IPS-NIHi11 (cell line): ENCODE measurements at regions not wholly inside any gene's neighbourhood (a gene's known extent, or its start where the extent isn't known, plus 50 kb on each side); places are given as distances from the start of the nearest gene placed in this dataset.
"Not testable (repeated sequence)": the region's sequence is repeated elsewhere in the genome, so short reads cannot be mapped to it uniquely, and the experiment has no call there.

Experiments used
- DNase-seq: peaks from one replicate; pipeline ENCODE4 v3.0.0; 2012; ENCODE audit warnings: mixed read lengths, low spot score

DNA sequence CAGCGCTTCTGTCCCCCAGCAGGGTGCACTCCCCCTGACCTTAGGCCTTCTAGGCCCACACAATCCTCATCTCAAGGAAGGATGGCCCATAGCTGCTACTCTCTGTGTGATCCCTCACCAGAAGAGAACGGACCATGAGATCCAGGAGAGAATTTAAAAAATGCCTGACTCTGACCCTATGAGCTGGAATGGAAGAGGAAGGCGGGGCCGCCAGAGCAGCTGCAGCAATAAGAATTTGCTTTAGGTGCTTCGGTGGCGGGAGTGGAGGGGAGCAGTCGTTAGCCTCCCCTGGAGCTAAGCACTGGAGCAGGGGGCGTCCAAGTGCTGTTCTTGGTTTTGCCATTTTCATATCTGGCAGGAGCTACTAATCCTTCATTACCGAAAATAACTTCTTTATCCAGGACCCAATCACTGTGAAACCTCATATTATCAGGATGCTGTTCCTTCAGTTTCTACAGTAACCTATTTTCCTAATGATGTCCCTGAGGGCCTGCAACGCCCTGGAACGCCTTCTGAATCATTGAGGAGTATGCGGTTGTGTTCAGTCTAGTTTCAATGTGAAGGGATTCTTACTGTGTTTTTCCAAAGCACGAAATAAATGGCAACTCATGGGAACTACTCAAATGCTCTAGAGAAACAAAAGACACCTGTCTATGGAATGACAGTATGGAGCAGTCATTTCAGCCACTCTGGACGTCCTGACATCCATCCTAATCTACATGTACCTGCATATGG lies 105.1 kb upstream of the SIX2 start:
- no peak for DNase-seq

DNA sequence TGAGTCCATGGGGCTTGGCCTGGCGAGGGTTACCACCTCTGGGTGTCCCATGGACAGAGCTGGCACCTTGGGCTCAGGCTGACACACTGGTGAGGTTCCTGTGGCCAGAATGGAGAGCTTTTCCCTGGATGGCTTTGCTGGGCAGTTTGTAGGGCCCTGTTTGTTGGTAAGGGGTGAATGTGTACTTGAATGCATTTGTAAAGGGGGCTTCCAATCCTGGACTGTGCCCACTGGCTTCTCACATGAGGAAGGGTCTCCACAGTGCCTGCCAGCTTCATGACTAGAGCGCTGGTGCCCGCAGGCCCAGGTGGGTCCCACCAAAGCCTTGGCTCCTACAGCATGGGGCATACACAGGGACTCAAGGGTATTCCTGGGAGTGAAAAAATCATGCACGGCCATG lies 103.5 kb upstream of the SIX2 start:
- no peak for DNase-seq

DNA sequence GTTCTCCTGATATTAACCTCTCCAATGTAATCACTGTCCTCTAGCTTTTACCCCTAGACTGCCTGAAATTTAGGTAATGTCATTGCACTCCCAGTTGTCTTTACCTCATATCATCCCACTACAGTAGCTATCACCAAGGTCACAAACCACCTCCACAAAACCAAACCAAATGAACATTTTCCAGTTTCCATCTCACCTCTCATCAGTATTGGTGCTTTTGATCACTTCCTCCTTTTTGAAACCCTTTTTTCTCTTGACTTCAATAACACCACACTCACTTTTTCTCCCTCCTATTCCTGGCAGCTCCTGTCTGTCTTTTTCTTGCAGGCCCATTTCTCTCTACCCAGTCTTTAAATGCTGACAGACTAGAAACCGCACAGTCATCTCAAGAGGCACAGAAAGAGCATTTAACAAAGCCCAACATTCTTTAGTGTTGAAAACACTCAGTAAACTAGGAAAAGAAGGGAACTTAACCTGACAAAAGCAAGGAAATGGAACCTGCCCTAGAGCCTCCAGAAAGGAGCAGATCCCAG lies 95.9 kb upstream of the SIX2 start:
- DNase-seq: no peak

DNA sequence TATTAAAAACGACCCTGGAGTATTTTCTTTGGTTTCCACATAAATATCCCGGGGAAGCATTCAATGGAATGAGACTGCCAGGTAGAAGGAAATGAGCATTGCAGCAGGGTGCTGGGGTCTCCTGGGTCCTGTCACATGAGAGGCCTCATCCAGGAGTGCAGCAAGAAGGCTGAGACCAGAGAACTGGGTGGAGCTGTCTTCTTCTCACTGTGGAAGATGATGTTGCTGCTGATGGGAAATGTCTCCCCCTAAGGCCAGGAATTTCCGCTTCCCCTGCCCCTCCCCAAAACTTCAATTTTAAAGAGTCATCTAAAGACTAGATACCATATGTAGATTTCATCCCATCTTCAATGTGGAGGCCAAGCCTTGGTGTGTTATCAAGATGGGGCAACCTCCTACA lies 95.2 kb upstream of the SIX2 start:
- DNase-seq: no peak

DNA sequence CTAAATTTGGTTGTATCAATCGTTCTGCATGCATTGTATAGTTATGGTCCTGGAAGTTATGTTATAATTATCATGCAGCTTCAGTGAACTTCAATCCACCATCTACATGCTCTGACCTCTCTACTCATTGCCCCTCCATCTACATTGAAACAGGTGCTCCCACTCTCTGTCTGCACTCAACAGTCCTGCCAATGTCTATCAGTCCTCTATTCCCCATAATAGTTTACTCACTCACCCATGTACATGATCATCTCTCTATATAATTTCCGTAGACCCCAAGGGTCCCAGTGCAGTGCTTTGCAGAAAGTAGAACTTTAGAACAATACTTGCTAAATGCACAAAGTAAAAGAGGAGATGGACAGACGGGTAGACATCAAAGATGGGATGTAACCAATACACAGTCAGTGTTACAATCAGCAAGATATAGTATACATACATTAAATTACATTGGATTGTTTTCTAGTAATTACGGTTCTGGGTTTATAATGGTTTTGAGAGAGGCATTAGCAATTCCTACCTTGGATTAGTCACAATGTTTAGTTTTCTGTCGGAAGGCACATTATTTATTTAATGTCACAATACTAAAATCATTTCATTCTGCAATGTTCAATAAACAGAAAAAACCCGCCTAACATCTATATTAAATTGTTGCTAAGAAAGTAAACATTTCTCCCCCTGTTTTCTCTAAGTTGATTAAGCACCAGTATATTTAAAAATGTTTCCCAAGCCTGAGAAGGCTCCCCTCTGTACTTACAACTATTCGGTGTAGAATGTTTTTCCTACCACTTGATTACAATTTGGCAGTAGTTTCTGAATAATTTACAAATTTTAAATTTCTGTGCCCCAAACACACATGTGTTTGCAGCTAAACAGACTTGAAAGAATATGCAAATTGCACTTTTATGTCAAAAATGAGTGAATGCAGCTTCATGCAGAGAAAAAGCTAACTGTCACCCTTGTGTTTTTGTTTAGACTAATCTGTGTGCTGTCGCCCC lies 94.4 kb upstream of the SIX2 start:
- DNase-seq: no peak

DNA sequence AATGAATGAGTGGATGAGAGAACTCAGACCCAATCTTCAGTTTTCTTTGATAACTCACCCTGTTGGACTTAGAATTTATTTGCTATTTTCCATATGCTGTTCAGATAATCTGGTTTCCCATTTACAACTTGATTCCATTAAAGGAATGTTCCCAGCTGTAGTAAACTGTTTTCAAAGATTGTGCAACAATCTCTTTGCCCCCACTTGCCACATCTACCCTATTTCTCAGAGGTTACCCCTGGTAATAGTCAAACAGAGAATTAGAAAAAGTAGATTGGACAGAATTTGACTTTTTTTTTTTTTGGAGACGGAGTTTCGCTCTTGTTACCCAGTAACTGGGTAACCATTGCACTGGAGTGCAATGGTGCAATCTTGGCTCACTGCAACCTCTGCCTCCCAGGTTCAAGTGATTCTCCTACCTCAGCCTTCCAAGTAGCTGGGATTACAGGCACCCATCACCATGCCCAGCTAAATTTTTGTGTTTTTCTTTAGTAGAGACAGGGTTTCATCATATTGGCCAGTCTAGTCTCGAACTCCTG lies 93.4 kb upstream of the SIX2 start:
- DNase-seq: no peak

DNA sequence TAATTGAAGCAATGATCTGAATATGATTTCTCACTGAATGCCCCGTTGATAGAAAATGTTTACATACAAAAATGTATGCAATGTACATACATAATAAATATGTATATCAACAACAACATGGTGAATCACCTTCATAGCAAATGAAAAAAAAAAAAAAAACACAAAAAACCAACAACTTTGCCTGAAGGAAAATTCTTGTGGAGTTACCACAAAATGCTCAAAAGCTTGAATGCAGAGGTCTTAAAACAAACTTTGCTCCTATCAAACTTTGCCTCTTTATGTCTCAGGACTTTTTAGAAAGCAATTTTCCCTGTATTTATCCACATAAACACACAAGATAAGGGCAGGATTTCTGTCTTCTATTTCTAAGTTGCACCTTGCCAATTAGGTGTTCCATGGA lies 92.9 kb upstream of the SIX2 start:
- no peak for DNase-seq

DNA sequence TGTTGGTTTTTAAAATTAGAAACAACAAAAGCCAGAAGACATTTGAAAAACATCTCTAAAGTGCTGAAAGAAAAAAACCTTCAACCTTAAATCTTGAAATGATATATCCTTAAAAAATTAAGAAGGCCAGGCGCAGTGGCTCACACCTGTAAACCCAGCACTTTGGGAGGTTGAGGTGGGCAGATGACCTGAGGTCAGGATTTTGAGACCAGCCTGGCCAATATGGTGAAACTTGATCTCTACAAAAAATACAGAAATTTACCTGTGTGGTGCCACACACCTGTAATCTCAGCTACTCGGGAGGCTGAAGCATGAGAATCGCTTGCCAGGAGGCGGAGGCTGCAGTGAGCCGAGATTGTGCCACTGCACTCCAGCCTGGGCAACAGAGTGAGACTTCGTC lies 87.7 kb upstream of the SIX2 start:
- DNase-seq: no peak

DNA sequence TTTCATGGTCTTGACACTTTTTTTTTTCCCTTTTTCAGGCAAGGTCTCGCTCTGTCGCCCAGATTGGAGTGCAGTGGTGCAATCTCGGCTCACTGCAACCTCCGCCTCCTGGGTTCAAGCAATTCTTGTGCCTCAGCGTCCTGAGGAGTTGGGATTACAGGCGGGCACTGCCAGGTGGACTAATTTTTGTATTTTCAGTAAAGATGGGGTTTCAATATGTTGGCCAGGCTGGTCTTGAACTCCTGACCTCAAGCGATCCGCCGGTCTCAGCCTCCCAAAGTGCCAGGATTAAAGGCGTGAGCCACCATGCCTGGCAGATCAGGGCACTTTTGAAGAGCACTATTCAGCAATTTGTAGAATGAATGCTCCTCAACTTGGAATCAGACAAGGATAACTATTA lies 86.8 kb upstream of the SIX2 start:
- DNase-seq: not testable (repeated sequence)

DNA sequence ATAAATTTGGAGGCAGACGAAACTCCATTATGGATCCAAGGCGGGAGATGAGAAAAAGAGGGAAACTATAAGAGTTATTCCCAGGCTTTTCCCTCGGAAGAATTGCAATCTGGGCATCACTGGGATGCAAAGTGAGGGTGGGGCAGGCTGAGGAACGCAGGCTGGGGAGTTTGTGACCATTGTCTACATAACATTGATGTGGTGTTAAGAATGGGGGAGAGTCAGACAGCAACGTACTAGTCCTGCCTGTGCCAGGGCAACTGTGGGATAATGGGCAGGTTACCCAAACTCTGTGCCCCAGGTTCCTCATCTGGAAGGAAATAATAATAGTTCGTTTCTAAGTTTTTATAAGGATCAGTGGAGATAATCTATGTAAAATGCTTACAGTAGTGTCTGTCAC lies 84.4 kb upstream of the SIX2 start:
- no peak for DNase-seq

DNA sequence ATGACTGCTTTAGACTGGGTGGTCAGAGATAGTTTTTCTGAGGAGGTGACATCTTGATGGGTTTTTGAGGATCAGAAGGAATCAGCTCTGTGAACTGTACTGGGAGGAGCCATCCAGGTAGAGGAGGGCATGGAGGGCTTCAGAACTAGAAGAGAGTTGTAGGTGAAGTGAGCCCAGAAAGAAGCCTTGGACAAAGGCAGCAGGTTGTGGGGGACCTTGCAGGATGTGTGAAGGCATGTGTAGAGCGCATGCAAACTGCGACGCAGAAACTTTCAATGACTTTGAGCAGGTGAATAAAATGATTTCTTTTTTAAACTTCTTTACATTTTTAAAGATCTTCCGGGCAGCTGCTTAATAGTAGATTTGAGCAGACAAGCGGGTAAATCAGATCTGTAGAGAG lies 83.9 kb upstream of the SIX2 start:
- DNase-seq: no peak

DNA sequence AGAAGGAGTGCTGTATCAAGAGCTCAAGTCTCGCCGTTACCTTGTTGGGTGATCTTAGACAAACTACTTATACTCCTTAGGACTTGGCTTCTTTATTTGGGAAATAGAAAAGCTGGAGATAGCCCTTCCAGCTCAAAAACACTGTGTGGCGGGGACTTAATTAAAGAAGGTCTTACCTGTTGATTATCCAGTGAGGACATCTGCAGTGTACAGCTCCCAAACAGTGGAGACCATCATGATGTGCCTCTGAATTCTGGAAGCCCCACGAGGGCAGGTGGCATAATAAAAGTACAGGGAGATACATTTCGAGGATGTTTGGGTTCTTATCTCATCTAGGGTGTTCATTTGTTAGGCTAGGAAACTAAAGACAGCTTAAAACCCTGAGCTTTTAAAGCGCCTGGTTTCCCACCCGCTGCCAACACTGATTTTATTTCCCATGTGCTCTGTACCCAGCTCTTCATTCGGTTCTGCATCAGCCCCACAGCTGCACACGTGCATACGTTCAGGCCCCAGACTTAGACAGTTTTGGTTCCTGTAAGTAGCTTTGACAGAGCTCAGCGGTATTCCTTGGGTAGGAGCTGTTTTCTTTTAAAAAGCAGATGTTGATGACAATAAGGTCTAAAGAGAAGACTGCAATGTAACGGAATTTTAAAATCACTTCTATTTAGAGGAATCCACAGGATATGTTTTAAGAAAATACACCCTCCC lies 80.5 kb upstream of the SIX2 start:
- DNase-seq: no peak

DNA sequence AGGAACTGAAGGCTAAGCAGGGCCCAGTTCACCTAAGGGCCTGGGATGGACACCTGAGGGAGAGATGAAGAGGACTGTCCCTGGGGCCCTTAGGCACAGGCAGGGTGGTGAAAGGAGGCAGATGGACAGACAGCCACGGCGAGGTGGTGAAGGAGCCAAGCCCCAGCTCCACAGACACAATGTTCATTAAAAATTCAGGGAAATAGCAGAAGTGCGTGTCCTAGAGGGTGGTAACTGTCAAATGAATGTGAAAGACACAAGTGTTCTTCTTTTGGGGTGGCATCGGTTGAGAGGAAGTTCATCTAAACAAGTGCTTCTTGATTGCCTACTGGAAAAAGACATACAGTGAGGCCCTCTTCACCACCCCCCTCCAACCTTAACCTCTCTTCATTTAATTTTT lies 76.2 kb upstream of the SIX2 start:
- no peak for DNase-seq

DNA sequence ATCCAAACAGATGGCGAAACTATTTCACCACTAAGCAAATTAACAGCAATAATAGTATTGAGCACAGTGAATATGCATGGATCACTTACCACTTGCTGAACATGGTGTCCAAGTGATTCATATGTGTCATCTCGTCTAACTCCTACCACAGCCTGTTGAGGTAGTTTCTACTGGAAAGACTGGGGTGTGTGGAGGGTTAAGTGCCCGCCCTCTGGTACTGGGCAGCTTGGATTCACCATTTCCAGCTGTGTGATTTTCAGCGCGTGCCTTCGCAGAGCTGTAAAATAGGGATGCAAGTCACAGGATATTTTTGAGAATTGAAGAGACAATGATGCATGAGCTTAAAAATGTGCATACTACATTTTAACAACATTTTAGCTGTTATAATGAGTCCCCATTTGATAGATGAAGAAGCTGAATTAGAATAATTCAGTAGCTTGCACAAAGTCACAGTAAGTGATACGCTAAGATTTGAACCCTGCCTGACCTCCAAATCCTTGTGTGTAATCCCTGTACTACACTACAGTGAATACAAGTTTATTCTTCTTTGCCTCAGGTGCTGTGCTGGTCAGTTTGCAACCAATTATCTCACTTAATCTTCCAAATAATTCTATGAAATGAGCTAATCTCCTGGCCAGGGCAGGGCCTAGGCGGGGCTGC lies 75.2 kb upstream of the SIX2 start:
- DNase-seq: no peak

DNA sequence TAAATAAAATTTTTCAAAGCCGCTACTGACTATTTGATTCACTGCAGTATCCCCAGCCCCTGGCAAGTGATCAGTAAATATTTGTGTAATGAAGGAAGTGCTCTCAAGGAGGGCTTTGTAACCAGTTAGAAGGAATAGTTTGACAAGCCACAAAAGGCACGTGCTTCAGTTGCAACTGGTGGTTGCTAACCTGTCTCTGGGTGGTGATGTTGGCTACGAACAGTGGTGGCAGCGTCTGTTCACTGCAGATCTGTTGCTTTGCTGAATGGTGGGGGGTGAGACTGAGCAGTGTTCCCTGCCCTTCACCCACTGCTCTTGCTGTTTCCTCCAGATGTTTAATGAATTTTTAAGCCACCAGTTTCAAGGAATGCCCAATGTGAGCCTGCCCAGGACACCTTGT lies 73.9 kb upstream of the SIX2 start:
- DNase-seq: peak; percentile 26

DNA sequence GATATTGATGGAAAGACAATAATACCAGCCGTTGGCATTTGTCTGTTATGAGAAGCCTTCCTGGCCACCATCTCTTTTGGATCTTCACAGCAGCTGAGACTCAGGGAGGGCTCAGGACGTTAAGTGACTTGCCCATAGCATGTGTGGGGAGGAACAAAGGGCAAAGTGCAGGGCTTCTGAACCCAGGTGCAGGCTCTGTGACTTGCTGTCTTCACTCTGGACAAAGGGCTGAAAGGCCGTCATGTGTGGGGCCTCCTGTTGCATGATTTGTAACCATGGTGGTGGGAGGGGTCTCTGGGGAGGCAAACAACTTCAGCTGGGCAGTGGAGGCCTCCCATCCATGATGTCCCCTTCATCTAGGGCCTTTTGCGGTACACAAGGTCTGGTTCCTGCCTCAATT lies 65.5 kb upstream of the SIX2 start:
- DNase-seq: no peak

DNA sequence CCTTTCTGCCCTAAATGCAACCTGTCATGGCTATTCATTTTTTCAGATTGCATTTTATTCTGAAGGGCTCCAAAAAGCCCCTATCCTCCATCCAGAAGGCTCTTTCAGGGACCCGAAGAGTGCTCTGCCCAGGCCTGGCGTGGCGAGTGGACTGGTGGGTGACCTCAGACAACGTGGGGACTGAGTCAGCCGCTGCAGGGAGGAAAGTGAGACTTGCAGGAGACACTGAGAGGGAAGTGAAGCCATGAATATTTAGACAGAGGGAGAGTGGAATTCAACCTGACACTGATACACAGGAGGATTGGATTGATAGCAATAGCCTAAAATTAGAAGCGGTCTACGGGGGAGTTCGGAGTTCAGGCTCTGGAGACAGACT lies 63.6 kb upstream of the SIX2 start:
- DNase-seq: no peak

DNA sequence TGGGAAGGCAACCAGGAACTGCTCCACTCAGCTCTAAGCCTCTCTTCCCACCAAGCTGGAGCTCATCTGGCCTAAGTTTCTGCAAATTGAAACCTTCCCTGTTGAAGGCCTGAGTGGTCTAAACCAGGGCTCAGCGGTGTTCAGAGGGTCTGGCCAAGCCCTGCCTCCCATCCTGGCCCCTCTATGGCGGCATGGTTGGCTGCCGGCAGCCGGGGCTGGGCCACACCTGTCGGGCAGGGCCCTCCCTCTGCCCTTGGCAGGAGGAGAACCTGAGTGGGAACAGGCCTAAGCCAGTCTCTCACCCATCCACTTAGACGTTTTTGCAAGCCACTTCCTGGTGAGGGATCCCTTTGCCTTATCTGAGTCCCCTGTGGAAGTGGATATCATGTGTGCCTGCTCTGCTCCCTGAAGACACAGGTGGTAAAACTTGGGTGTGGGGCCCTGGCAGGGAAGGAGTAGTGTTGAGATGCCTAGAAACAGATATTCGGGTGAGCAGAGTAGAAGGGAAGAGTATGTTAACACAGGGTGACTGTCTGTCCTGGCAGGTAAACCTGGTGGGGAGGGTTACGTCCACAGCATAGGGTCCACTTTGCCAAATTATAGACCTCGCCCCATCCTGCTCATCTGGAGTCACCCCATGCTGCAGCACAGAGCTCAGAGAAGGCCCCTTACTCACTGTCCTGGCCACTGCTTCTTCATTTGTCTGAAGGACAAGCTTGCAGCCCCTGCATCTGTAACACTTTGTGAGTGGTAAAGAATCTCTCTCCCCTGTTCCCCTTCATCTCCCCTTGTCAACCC lies 63.0 kb upstream of the SIX2 start:
- no peak for DNase-seq

DNA sequence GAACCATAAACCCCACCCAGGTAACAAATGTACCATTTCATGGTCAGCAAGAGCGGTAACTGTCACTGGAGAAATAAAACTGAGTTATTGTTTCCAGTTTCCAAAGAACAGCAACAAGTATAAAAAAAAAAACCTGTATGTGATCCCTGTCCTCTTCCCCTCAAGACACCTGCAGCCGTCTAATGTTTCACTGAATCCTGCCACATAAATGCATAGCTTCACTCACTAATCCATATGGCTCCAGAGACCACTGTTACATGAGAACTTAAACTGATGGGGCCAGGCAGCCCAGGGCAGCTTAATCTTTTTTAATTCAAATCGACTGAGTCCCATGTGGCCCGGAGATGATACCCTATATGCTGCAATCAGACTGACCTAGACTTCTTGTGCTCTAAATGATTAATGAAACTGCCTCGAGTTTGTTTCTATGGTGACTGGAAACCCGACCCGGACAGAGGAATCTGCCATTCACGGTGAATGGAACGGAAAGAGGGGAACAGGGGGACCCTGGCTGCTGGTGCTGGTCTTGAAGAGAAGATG lies 60.9 kb upstream of the SIX2 start:
- DNase-seq: peak; percentile 42

DNA sequence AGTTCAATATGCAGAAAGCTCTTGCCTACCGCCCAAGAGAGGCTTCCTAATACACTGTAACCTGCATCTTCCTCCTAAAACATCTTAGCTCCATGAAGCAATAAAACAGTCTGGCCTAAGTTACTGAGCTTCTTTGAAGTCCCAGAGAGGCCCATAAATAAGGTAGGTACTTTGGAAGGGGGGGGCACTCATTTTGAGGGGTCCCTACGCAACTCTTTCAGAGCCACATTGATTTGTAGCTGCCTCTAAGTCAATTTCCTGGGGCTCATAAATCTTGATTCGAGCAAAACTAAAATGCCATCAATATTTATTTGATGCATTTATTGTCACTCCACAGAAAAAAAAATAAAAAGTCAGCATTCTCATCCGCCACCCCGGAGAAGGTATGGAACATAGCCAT lies 60.4 kb upstream of the SIX2 start:
- no peak for DNase-seq
